ENCODE measurements at regions not wholly inside any gene's neighbourhood (a gene's known extent, or its start where the extent isn't known, plus 50 kb on each side); places are given as distances from the start of the nearest gene placed in this dataset.

- in situ Hi-C loops (cut with HindIII; ENCODE audit: low sequenced_read_pairs), result no loop called here
- DNase-seq (ENCODE audit: low read depth), result no peak
- TF ChIP-seq CTCF (IDR thresholded peaks at IDR 0.05; ENCODE audit: low read depth, low read length, missing control alignments), result no peak
- no peak overlapping the region for H3K4me3 ChIP-seq (ENCODE audit: low read depth, low read length)
These were observed 692.9 kb upstream of the EDIL3 start for GRCh38 chr5:85077581-85077980.

GRCh38 chr5:85096421-85096820, 711.7 kb upstream of the EDIL3 start:
- no peak overlapping the region for H3K4me3 ChIP-seq (ENCODE audit: low read depth, low read length)
- in situ Hi-C loops (cut with HindIII; ENCODE audit: low sequenced_read_pairs), result no loop called here
- no peak for DNase-seq (ENCODE audit: low read depth)
- no peak for TF ChIP-seq CTCF (IDR thresholded peaks at IDR 0.05; ENCODE audit: low read depth, low read length, missing control alignments)

GRCh38 chr5:85108471-85108870, 723.8 kb upstream of the EDIL3 start:
- in situ Hi-C loops (cut with HindIII; ENCODE audit: low sequenced_read_pairs), result no loop called here
- no peak for TF ChIP-seq CTCF (IDR thresholded peaks at IDR 0.05; ENCODE audit: low read depth, low read length, missing control alignments)
- no peak for DNase-seq (ENCODE audit: low read depth)
- H3K4me3 ChIP-seq (ENCODE audit: low read depth, low read length), result no peak overlapping the region

- TF ChIP-seq CTCF (IDR thresholded peaks at IDR 0.05; ENCODE audit: low read depth, low read length, missing control alignments), result no peak
- in situ Hi-C loops (cut with HindIII; ENCODE audit: low sequenced_read_pairs), result no loop called here
These were observed 724.9 kb upstream of the EDIL3 start for GRCh38 chr5:85109616-85110015.

GRCh38 chr5:85132269-85132668, 747.6 kb upstream of the EDIL3 start:
- H3K4me3 ChIP-seq (ENCODE audit: low read depth, low read length), result no peak overlapping the region
- no peak for TF ChIP-seq CTCF (IDR thresholded peaks at IDR 0.05; ENCODE audit: low read depth, low read length, missing control alignments)
- in situ Hi-C loops (cut with HindIII; ENCODE audit: low sequenced_read_pairs), result no loop called here
- peak; percentile 31 for DNase-seq (ENCODE audit: low read depth)

More at GRCh38 chr5:85109616-85110015, 724.9 kb upstream of the EDIL3 start:
- DNase-seq (ENCODE audit: low read depth), result peak; percentile 3
- no peak overlapping the region for H3K4me3 ChIP-seq (ENCODE audit: low read depth, low read length)

- in situ Hi-C loops (cut with HindIII; ENCODE audit: low sequenced_read_pairs), result no loop called here
- TF ChIP-seq CTCF (IDR thresholded peaks at IDR 0.05; ENCODE audit: low read depth, low read length, missing control alignments), result no peak
- DNase-seq (ENCODE audit: low read depth), result no peak
- H3K4me3 ChIP-seq (ENCODE audit: low read depth, low read length), result no peak overlapping the region
These were observed 755.8 kb upstream of the EDIL3 start for GRCh38 chr5:85140471-85140870.

GRCh38 chr5:85143138-85143537, 758.5 kb upstream of the EDIL3 start:
- H3K4me3 ChIP-seq (ENCODE audit: low read depth, low read length), result no peak overlapping the region
- in situ Hi-C loops (cut with HindIII; ENCODE audit: low sequenced_read_pairs), result no loop called here
- no peak for DNase-seq (ENCODE audit: low read depth)
- no peak for TF ChIP-seq CTCF (IDR thresholded peaks at IDR 0.05; ENCODE audit: low read depth, low read length, missing control alignments)
